ENCODE measurements at regions not wholly inside any gene's neighbourhood (a gene's known extent, or its start where the extent isn't known, plus 50 kb on each side); places are given as distances from the start of the nearest gene placed in this dataset.

- TF ChIP-seq CTCF (IDR thresholded peaks at IDR 0.05), result no peak
- H3K9me3 ChIP-seq (replicated peaks in 1 of 2; ENCODE audit: control insufficient read depth in 1 of 2, insufficient read depth in 1 of 2, low read length in 2 of 2), result peaks cover 0 to 3% of the 10 kb centered on the region in 2 donors
- Mint-ChIP-seq H3K27ac (no peak overlapping the region), H3K27me3 (ENCODE audit: low read depth in 3 of 3) (peaks cover 0 to 10% (median 1%) of the 10 kb centered on the region in 3 donors), H3K4me3 (no peak overlapping the region), H3K9me3 (peaks cover 1 to 5% (median 4%) of the 10 kb centered on the region in 7 donors), H3K36me3 (no peaks in the 10 kb centered on the region), H3K4me1 (peaks cover 2% of the 10 kb centered on the region)
- H3K4me1 ChIP-seq (ENCODE audit: control insufficient read depth in 1 of 2, insufficient read depth in 2 of 2, low read length in 2 of 2), result no peaks in the 10 kb centered on the region
- no CpG with 5 or more reads among the region's 3 CpGs for WGBS (ENCODE audit: insufficient coverage)
- H3K4me3 ChIP-seq (replicated peaks in 1 of 3; ENCODE audit: low read depth in 2 of 3, low read length in 3 of 3), result no peak overlapping the region
- no peaks in the 10 kb centered on the region for H4K20me1 ChIP-seq (ENCODE audit: insufficient read depth, low read length)
- H3K27ac ChIP-seq (ENCODE audit: low read depth in 1 of 2, low read length in 2 of 2), result no peak overlapping the region
- H2AFZ ChIP-seq (ENCODE audit: insufficient read depth, low read depth, low read length, poor library complexity, severe bottlenecking), result no peak overlapping the region
- H3K79me2 ChIP-seq (ENCODE audit: insufficient read depth, low read length), result no peaks in the 10 kb centered on the region
- H3K4me2 ChIP-seq (replicated peaks; ENCODE audit: extremely low read depth, low read length, poor library complexity, severe bottlenecking), result no peak overlapping the region
- no peaks in the 10 kb centered on the region for H3K27me3 ChIP-seq (ENCODE audit: control insufficient read depth in 2 of 2, insufficient read depth in 2 of 2, low read length in 2 of 2)
- no peak overlapping the region for H3K9ac ChIP-seq (ENCODE audit: insufficient read depth, low read length, poor library complexity, severe bottlenecking)
- intact Hi-C loops (cut with micrococcal nuclease), result no loop called here
- DNase-seq, result no peak
- no peaks in the 10 kb centered on the region for H3K36me3 ChIP-seq (replicated peaks in 1 of 2; ENCODE audit: control insufficient read depth in 1 of 2, insufficient read depth in 2 of 2, low read length in 2 of 2)
Observed at GRCh38 chr20:52616629-52617028, 355.5 kb upstream of the TSHZ2 start.

DNA sequence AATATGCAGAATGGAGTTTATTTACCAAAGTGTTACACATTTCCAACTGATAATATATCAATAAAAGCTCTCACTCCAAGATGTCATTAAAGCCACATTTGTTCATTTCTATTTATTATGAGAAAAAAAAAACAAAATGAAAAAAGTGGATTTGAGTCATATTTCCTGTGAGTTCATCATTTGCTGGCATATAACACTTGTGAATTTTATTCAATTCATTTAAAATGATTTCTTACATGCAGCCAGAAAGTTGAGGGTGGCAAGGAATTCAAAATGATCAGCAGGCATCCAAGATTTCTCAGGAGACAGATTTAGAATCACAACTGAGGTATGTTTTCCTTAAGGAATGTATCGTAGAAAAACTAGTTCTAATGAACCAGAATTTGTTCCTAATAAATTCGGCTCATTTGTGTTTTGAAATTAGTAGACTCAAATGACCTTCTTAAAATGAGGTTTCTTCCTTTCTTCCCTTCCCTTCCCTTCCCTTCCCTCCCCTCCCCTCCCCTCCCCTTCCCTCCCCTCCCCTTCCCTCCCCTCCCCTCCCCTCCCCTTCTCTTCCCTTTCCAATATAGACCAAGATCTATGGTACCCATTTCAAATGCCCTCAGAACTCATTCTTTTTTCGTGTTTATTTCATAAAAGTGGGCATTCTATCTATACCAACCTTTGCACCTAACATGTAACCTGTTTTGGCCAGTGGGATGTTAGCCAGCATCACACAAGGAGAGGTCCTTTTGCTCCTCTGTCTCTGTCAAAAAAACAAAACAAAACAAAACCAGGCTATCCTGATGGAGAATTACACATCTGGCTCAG is 357.9 kb upstream of the TSHZ2 start:
- Histone ChIP-seq H3K4me3 (replicated peaks in 1 of 3; ENCODE audit: low read depth in 2 of 3, low read length in 3 of 3) (no peak overlapping the region), H3K9me3 (replicated peaks in 1 of 2; ENCODE audit: control insufficient read depth in 1 of 2, insufficient read depth in 1 of 2, low read length in 2 of 2) (peaks cover 9 to 11% of the 10 kb centered on the region in 2 donors), H3K27ac (ENCODE audit: low read depth in 1 of 2, low read length in 2 of 2) (no peak overlapping the region), H4K20me1 (ENCODE audit: insufficient read depth, low read length) (no peaks in the 10 kb centered on the region), H3K4me1 (ENCODE audit: control insufficient read depth in 1 of 2, insufficient read depth in 2 of 2, low read length in 2 of 2) (no peaks in the 10 kb centered on the region), H3K36me3 (replicated peaks in 1 of 2; ENCODE audit: control insufficient read depth in 1 of 2, insufficient read depth in 2 of 2, low read length in 2 of 2) (no peaks in the 10 kb centered on the region), H3K79me2 (ENCODE audit: insufficient read depth, low read length) (no peaks in the 10 kb centered on the region), H3K9ac (ENCODE audit: insufficient read depth, low read length, poor library complexity, severe bottlenecking) (no peak overlapping the region), H2AFZ (ENCODE audit: insufficient read depth, low read depth, low read length, poor library complexity, severe bottlenecking) (no peak overlapping the region), H3K27me3 (ENCODE audit: control insufficient read depth in 2 of 2, insufficient read depth in 2 of 2, low read length in 2 of 2) (no peaks in the 10 kb centered on the region), H3K4me2 (replicated peaks; ENCODE audit: extremely low read depth, low read length, poor library complexity, severe bottlenecking) (no peak overlapping the region)
- Mint-ChIP-seq H3K4me1 (peaks cover 2% of the 10 kb centered on the region), H3K27me3 (ENCODE audit: low read depth in 3 of 3) (peaks cover 0 to 4% (median 1%) of the 10 kb centered on the region in 3 donors), H3K27ac (no peak overlapping the region), H3K9me3 (peaks cover 8 to 17% (median 13%) of the 10 kb centered on the region in 7 donors), H3K4me3 (no peak overlapping the region), H3K36me3 (no peaks in the 10 kb centered on the region)
- DNase-seq, result no peak
- no peak for TF ChIP-seq CTCF (IDR thresholded peaks at IDR 0.05)
- intact Hi-C loops (cut with micrococcal nuclease), result no loop called here
- WGBS (ENCODE audit: insufficient coverage), result 67% methylated on average over 1 of the region's 3 CpGs

Data from CD14-positive monocyte (primary cell).